ENCODE measurements at regions not wholly inside any gene's neighbourhood (a gene's known extent, or its start where the extent isn't known, plus 50 kb on each side); places are given as distances from the start of the nearest gene placed in this dataset.

DNA sequence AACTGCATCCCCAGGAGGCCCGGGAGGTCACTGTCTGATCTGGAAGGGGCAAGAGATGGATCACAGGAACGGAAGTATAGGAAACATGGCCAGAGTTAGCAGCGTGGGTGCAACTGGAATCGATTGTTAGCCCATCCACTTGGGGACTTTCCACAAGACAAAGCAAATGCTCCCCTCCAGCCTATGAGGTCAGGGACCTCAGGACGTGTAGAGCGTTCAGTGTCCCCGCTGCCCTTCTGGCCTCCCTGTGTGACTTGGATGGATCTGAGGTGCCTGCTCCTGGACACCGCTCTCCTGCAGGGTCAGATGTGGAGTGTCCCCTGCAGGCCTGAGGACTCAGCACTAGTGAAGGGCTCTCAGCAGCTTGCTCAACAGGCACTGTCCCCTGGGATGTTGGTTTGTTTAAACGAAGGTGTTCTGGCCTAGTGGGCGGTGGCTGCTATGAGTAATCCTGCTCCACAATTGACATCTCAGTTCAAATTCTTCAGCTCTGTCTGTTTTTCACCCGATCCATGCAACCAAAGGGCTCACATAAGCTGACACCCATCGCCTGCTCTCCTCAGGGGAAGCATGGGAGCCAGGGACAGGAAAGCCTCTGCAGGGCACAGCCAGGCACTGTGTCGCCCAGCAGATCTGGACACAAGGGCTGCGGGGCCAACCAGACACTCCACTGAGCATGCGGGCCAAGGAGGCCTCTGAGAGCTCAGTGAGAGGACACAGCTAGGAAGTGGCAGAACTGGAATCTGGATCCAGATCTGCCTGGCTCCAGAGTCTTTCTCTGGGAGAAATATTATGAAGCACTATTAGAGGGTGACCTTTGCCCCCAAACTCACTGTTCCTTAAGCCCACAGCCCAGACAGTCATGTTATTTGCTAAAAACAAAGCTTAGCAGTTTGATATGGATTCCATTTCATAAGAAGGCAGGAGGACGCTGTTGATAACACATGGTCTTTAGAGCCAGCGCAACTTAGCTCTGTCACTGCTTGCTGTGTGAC, 78.5 kb downstream of the RHOB start (continued):
- TF ChIP-seq, protein P1, sequence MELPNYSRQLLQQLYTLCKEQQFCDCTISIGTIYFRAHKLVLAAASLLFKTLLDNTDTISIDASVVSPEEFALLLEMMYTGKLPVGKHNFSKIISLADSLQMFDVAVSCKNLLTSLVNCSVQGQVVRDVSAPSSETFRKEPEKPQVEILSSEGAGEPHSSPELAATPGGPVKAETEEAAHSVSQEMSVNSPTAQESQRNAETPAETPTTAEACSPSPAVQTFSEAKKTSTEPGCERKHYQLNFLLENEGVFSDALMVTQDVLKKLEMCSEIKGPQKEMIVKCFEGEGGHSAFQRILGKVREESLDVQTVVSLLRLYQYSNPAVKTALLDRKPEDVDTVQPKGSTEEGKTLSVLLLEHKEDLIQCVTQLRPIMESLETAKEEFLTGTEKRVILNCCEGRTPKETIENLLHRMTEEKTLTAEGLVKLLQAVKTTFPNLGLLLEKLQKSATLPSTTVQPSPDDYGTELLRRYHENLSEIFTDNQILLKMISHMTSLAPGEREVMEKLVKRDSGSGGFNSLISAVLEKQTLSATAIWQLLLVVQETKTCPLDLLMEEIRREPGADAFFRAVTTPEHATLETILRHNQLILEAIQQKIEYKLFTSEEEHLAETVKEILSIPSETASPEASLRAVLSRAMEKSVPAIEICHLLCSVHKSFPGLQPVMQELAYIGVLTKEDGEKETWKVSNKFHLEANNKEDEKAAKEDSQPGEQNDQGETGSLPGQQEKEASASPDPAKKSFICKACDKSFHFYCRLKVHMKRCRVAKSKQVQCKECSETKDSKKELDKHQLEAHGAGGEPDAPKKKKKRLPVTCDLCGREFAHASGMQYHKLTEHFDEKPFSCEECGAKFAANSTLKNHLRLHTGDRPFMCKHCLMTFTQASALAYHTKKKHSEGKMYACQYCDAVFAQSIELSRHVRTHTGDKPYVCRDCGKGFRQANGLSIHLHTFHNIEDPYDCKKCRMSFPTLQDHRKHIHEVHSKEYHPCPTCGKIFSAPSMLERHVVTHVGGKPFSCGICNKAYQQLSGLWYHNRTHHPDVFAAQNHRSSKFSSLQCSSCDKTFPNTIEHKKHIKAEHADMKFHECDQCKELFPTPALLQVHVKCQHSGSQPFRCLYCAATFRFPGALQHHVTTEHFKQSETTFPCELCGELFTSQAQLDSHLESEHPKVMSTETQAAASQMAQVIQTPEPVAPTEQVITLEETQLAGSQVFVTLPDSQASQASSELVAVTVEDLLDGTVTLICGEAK (IDR thresholded peaks at IDR 0.05), result no peak; the same call in 1 of the 2 replicates
- TF ChIP-seq, protein P1 (CRISPR knock-in tag; IDR thresholded peaks at IDR 0.05), result no peak
- TF ChIP-seq MCM2 (IDR thresholded peaks at IDR 0.05; ENCODE audit: low read depth), result no peak
- no peak for TF ChIP-seq TBP (optimal IDR thresholded peaks at IDR 0.05; ENCODE audit: low read depth, low read length)
- TF ChIP-seq, protein P2, sequence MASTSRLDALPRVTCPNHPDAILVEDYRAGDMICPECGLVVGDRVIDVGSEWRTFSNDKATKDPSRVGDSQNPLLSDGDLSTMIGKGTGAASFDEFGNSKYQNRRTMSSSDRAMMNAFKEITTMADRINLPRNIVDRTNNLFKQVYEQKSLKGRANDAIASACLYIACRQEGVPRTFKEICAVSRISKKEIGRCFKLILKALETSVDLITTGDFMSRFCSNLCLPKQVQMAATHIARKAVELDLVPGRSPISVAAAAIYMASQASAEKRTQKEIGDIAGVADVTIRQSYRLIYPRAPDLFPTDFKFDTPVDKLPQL (IDR thresholded peaks at IDR 0.05; ENCODE audit: extremely low read depth, insufficient read length), result no peak
- TF ChIP-seq EGR1 (conservative IDR thresholded peaks at IDR 0.05), result no peak
- TF ChIP-seq ZNF717 (CRISPR knock-in tag; IDR thresholded peaks at IDR 0.05), result no peak
- no peak for TF ChIP-seq PHB (CRISPR knock-in tag; IDR thresholded peaks at IDR 0.05)
- no peak for TF ChIP-seq FUS (optimal IDR thresholded peaks at IDR 0.05; ENCODE audit: low read depth, low read length)
- no peak for TF ChIP-seq MAFK (IDR thresholded peaks at IDR 0.05; ENCODE audit: low read length)
- TF ChIP-seq CREBBP (IDR thresholded peaks at IDR 0.05; ENCODE audit: low read depth, low read length), result no peak
- no peak for TF ChIP-seq ESRRA (IDR thresholded peaks at IDR 0.05; ENCODE audit: borderline replicate concordance, low read depth)
- TF ChIP-seq, protein P3, sequence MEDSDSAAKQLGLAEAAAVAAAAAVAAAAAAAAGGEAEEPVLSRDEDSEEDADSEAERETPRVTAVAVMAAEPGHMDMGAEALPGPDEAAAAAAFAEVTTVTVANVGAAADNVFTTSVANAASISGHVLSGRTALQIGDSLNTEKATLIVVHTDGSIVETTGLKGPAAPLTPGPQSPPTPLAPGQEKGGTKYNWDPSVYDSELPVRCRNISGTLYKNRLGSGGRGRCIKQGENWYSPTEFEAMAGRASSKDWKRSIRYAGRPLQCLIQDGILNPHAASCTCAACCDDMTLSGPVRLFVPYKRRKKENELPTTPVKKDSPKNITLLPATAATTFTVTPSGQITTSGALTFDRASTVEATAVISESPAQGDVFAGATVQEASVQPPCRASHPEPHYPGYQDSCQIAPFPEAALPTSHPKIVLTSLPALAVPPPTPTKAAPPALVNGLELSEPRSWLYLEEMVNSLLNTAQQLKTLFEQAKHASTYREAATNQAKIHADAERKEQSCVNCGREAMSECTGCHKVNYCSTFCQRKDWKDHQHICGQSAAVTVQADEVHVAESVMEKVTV (CRISPR knock-in tag; IDR thresholded peaks at IDR 0.05), result no peak
- TF ChIP-seq PURB (CRISPR knock-in tag; IDR thresholded peaks at IDR 0.05; ENCODE audit: low read depth), result no peak
- TF ChIP-seq, protein P4, sequence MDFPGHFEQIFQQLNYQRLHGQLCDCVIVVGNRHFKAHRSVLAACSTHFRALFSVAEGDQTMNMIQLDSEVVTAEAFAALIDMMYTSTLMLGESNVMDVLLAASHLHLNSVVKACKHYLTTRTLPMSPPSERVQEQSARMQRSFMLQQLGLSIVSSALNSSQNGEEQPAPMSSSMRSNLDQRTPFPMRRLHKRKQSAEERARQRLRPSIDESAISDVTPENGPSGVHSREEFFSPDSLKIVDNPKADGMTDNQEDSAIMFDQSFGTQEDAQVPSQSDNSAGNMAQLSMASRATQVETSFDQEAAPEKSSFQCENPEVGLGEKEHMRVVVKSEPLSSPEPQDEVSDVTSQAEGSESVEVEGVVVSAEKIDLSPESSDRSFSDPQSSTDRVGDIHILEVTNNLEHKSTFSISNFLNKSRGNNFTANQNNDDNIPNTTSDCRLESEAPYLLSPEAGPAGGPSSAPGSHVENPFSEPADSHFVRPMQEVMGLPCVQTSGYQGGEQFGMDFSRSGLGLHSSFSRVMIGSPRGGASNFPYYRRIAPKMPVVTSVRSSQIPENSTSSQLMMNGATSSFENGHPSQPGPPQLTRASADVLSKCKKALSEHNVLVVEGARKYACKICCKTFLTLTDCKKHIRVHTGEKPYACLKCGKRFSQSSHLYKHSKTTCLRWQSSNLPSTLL (IDR thresholded peaks at IDR 0.05), result no peak
